GM23338 (cell line): ENCODE measurements at regions not wholly inside any gene's neighbourhood (a gene's known extent, or its start where the extent isn't known, plus 50 kb on each side); places are given as distances from the start of the nearest gene placed in this dataset.

Source experiments
- EZH2 ChIP-seq: fragments of 200-600 bp; sonication (generic); IDR thresholded peaks from one replicate; pipeline ENCODE4 v1.8.0; 2017; ENCODE audit warnings: antibody characterized with exemption, mild to moderate bottlenecking, low read depth; ENCODE audit not compliant: unreplicated experiment
- POLR2AphosphoS5 ChIP-seq: IDR thresholded peaks from 2 replicates; pipeline ENCODE4 v1.6.1; 2016; ENCODE audit warnings: antibody characterized with exemption, low read depth
- TF ChIP-seq, protein P1 (sequence below): IDR thresholded peaks from 2 replicates; pipeline ENCODE4 v1.6.1; 2016; ENCODE audit warnings: antibody characterized with exemption
- TF ChIP-seq, protein P2 (sequence below), 2 experiments: fragments of 200-600 bp in 1 of 2; sonication (generic) in 1 of 2; conservative IDR thresholded peaks; 2 replicates each; pipeline versions ENCODE4 v1.5.1 to v1.6.1; 2016 to 2017; ENCODE audit warnings: antibody characterized with exemption in 2 of 2, low read depth in 2 of 2, mild to moderate bottlenecking in 2 of 2, moderate library complexity in 1 of 2

DNA sequence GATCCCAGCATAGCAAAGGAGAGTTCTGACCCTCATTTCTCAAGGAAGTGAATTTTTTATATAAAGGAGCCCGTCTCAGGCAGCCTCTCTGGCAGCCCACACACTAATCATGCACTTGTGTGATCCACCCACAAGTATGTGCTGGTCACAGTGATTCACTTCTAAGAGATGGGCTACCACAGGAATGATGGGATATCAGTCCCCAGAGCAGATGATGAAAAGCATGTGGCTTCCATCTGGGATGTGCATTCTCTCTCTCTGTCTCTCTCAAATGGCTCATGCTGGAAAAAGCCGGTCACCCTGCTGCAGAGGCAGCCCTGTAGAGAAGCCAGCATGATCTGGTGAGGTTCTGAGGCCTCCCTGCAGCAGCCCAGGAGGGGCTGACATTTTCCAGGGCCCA, 74.2 kb upstream of the ADCY2 start:
- TF ChIP-seq, protein P1, sequence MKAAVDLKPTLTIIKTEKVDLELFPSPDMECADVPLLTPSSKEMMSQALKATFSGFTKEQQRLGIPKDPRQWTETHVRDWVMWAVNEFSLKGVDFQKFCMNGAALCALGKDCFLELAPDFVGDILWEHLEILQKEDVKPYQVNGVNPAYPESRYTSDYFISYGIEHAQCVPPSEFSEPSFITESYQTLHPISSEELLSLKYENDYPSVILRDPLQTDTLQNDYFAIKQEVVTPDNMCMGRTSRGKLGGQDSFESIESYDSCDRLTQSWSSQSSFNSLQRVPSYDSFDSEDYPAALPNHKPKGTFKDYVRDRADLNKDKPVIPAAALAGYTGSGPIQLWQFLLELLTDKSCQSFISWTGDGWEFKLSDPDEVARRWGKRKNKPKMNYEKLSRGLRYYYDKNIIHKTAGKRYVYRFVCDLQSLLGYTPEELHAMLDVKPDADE = no peak
- TF ChIP-seq, protein P2, sequence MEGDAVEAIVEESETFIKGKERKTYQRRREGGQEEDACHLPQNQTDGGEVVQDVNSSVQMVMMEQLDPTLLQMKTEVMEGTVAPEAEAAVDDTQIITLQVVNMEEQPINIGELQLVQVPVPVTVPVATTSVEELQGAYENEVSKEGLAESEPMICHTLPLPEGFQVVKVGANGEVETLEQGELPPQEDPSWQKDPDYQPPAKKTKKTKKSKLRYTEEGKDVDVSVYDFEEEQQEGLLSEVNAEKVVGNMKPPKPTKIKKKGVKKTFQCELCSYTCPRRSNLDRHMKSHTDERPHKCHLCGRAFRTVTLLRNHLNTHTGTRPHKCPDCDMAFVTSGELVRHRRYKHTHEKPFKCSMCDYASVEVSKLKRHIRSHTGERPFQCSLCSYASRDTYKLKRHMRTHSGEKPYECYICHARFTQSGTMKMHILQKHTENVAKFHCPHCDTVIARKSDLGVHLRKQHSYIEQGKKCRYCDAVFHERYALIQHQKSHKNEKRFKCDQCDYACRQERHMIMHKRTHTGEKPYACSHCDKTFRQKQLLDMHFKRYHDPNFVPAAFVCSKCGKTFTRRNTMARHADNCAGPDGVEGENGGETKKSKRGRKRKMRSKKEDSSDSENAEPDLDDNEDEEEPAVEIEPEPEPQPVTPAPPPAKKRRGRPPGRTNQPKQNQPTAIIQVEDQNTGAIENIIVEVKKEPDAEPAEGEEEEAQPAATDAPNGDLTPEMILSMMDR (conservative IDR thresholded peaks at IDR 0.05; ENCODE audit: low read depth in 2 of 2) = no peak
- TF ChIP-seq POLR2AphosphoS5 = no peak
- no peak for TF ChIP-seq EZH2
